Erythroblast (primary cell): ENCODE measurements at regions not wholly inside any gene's neighbourhood (a gene's known extent, or its start where the extent isn't known, plus 50 kb on each side); places are given as distances from the start of the nearest gene placed in this dataset.

ENCODE experiments used
- GATA1 ChIP-seq: IDR thresholded peaks from 2 replicates; pipeline ENCODE4 v1.6.1; 2011; ENCODE audit warnings: low read depth, mild to moderate bottlenecking, control low read depth, low read length, moderate library complexity
- POLR2A ChIP-seq: IDR thresholded peaks from 2 replicates; pipeline ENCODE4 v1.6.1; 2011; ENCODE audit warnings: mild to moderate bottlenecking, low read length

DNA sequence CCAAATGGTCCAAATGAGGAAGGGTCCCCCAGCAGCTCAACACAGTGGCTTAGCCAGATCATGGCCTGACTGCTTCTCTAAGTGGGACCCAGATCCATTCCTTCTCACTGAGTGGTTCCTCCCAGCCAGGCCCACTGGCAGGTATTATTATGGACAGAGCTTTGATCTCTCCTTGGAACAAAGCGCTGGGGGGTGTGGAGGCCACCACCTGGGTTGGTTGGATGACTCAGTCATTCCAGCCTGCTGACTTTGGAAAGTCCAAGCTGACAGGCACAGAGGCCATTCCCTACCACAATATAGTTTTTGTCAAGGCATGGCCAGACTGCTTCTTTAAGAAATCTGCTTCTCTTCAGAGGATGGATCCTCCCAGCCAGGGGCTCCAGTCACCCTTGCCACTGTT lies 341.1 kb downstream of the BTG1 start:
- no peak for TF ChIP-seq POLR2A
- no peak for TF ChIP-seq GATA1
